ENCODE measurements at regions not wholly inside any gene's neighbourhood (a gene's known extent, or its start where the extent isn't known, plus 50 kb on each side); places are given as distances from the start of the nearest gene placed in this dataset.

DNA sequence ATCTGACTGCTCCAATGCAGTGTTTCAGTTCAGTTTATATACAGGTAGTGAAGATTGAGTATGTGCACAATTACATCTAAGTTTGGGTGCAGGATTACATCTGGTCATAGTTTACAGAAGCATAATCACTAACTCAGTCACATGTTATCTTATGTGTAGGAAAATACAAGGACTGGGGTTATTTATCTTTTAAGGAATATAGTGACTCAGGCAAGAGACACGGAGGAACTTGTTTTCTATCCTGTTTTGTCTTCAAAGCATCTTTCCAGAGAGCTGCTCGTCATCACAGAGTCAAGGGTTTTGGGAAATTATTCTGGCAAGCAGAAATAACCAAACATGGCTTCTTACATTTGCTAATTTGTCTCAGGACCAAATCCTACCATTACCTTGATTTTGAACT is 1371.5 kb upstream of the TMEFF2 start:
- TF ChIP-seq, protein P1, sequence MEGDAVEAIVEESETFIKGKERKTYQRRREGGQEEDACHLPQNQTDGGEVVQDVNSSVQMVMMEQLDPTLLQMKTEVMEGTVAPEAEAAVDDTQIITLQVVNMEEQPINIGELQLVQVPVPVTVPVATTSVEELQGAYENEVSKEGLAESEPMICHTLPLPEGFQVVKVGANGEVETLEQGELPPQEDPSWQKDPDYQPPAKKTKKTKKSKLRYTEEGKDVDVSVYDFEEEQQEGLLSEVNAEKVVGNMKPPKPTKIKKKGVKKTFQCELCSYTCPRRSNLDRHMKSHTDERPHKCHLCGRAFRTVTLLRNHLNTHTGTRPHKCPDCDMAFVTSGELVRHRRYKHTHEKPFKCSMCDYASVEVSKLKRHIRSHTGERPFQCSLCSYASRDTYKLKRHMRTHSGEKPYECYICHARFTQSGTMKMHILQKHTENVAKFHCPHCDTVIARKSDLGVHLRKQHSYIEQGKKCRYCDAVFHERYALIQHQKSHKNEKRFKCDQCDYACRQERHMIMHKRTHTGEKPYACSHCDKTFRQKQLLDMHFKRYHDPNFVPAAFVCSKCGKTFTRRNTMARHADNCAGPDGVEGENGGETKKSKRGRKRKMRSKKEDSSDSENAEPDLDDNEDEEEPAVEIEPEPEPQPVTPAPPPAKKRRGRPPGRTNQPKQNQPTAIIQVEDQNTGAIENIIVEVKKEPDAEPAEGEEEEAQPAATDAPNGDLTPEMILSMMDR (IDR thresholded peaks at IDR 0.05; ENCODE audit: poor library complexity) = no peak
- TF ChIP-seq EZH2 (IDR thresholded peaks at IDR 0.05; ENCODE audit: borderline replicate concordance) (no peak), EZH2phosphoT487 (IDR thresholded peaks at IDR 0.05; ENCODE audit: low read depth, severe bottlenecking, unreplicated experiment) (no peak)
- H3K79me2 ChIP-seq = peaks cover 3% of the 10 kb centered on the region
- no peaks in the 10 kb centered on the region for H4K20me1 ChIP-seq (ENCODE audit: insufficient read depth, poor library complexity, severe bottlenecking)
- no peaks in the 10 kb centered on the region for H3K9me2 ChIP-seq (replicated peaks; ENCODE audit: insufficient read depth)
- H3K4me1 ChIP-seq (ENCODE audit: insufficient read depth) = no peaks in the 10 kb centered on the region
- H3K27ac ChIP-seq = no peak overlapping the region
- no peaks in the 10 kb centered on the region for H3K36me3 ChIP-seq (replicated peaks; ENCODE audit: insufficient read depth, low read depth)
- no peak overlapping the region for H3K4me3 ChIP-seq
- H3K27me3 ChIP-seq = no peaks in the 10 kb centered on the region
- H3K9me3 ChIP-seq (ENCODE audit: low read depth) = no peaks in the 10 kb centered on the region
- no peak overlapping the region for H2AFZ ChIP-seq
- WGBS (ENCODE audit: low lambda C conversion rate, missing lambda C conversion rate) = 68% methylated on average over 2 of the region's 2 CpGs
- no peak overlapping the region for H3K4me2 ChIP-seq
- DNase-seq (ENCODE audit: low spot score) = no peak

DNA sequence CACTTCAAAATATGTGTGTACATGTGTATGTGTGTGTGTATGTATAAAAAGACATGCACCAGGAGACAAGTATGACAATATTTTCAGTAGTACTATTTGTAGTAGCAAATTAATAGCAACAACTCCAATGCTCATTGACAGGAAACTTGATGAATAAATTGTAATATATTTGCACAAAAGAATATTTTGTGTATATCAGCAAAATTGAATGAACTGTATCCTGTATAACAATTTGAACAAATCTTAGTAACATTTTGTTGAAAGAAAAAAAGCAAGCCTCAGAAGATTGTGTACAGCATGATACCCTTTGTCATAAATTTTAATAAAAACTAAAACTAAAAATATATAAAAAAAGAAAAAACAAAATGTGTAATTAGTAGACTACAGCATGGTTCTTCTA is 1367.3 kb upstream of the TMEFF2 start:
- TF ChIP-seq EZH2phosphoT487 (IDR thresholded peaks at IDR 0.05; ENCODE audit: low read depth, severe bottlenecking, unreplicated experiment) (no peak), EZH2 (IDR thresholded peaks at IDR 0.05; ENCODE audit: borderline replicate concordance) (no peak)
- TF ChIP-seq, protein P1 (IDR thresholded peaks at IDR 0.05; ENCODE audit: poor library complexity) = no peak
- H3K4me2 ChIP-seq = no peak overlapping the region

GRCh38 chr2:193561054-193561453 is 1366.3 kb upstream of the TMEFF2 start:
- Histone ChIP-seq H3K4me1 (ENCODE audit: insufficient read depth) (no peaks in the 10 kb centered on the region), H2AFZ (no peak overlapping the region), H3K79me2 (peaks cover 2% of the 10 kb centered on the region), H3K4me3 (no peak overlapping the region), H3K9me3 (ENCODE audit: low read depth) (no peaks in the 10 kb centered on the region), H4K20me1 (ENCODE audit: insufficient read depth, poor library complexity, severe bottlenecking) (no peaks in the 10 kb centered on the region), H3K36me3 (replicated peaks; ENCODE audit: insufficient read depth, low read depth) (no peaks in the 10 kb centered on the region), H3K27ac (no peak overlapping the region), H3K27me3 (no peaks in the 10 kb centered on the region), H3K9me2 (replicated peaks; ENCODE audit: insufficient read depth) (no peaks in the 10 kb centered on the region), H3K4me2 (no peak overlapping the region)
- DNase-seq (ENCODE audit: low spot score) = no peak
- WGBS (ENCODE audit: low lambda C conversion rate, missing lambda C conversion rate) = 54% methylated on average over 3 of the region's 3 CpGs
- TF ChIP-seq EZH2 (IDR thresholded peaks at IDR 0.05; ENCODE audit: borderline replicate concordance) = no peak
- no peak for TF ChIP-seq EZH2phosphoT487 (IDR thresholded peaks at IDR 0.05; ENCODE audit: low read depth, severe bottlenecking, unreplicated experiment)
- TF ChIP-seq, protein P1 (IDR thresholded peaks at IDR 0.05; ENCODE audit: poor library complexity) = no peak

More for the DNA sequence above, 1367.3 kb upstream of the TMEFF2 start:
- Histone ChIP-seq H3K9me3 (ENCODE audit: low read depth) (no peaks in the 10 kb centered on the region), H3K27me3 (no peaks in the 10 kb centered on the region), H4K20me1 (ENCODE audit: insufficient read depth, poor library complexity, severe bottlenecking) (no peaks in the 10 kb centered on the region), H3K79me2 (peaks cover 2% of the 10 kb centered on the region), H3K4me1 (ENCODE audit: insufficient read depth) (no peaks in the 10 kb centered on the region), H3K27ac (no peak overlapping the region), H3K36me3 (replicated peaks; ENCODE audit: insufficient read depth, low read depth) (no peaks in the 10 kb centered on the region), H3K4me3 (no peak overlapping the region), H3K9me2 (replicated peaks; ENCODE audit: insufficient read depth) (no peaks in the 10 kb centered on the region), H2AFZ (no peak overlapping the region)
- no peak for DNase-seq (ENCODE audit: low spot score)

Data from hepatocyte (in vitro differentiated cells).